NCI-H345 treated with DMSO at 0.1 percent for 48 hours (cell line): ENCODE measurements at regions not wholly inside any gene's neighbourhood (a gene's known extent, or its start where the extent isn't known, plus 50 kb on each side); places are given as distances from the start of the nearest gene placed in this dataset.

Experiments
- DNase-seq: peaks from one replicate; lab custom pipeline; 2025; ENCODE audit not compliant: unreplicated experiment; lab: John Stamatoyannopoulos, UW

DNA sequence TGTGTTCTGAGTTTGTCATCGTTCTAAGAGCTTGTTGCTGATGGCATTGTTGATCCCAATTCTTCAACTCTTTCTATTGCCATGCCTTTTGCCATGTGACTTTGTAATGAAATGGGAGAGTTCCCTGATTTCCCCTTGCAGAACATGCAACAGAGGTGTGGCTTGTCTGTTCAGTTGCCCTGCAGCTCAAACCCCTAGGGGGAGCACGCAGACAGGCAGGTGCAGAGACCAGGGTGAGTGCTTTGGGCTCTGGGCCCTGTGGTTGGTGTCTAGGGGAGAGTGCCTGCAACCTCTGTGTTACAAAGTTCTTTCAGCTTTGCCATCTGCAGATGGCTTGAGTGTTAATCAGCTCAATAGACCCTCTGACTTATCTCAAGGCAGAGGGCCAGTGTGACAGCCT lies 332.7 kb downstream of the MID1IP1 start:
- no peak for DNase-seq

- no peak for DNase-seq
These were observed 336.2 kb downstream of the MID1IP1 start for GRCh38 chrX:39137363-39137954.

- no peak for DNase-seq
These were observed 339.3 kb downstream of the MID1IP1 start for GRCh38 chrX:39140581-39140980.

DNA sequence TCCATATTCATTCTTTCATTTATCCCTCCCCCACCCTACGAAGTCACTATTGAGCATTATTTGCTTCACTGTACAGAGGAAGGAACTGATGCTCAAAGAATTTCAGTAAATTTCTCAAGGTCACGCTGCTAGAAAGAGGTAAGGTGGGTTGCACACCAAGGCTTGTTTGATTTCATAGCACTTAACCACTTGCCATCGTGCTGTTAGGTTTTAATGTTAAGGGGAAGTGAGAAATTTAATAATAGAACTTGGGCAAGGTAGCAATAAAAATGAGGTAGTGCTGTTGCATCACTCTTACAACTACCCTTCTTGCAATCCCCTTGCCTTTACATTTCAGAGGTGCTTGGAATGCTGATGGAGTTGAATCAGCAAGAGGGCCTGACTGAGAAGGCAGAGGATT lies 343.1 kb downstream of the MID1IP1 start:
- no peak for DNase-seq

- no peak for DNase-seq
These were observed 343.7 kb downstream of the MID1IP1 start for GRCh38 chrX:39144956-39145355.

DNA sequence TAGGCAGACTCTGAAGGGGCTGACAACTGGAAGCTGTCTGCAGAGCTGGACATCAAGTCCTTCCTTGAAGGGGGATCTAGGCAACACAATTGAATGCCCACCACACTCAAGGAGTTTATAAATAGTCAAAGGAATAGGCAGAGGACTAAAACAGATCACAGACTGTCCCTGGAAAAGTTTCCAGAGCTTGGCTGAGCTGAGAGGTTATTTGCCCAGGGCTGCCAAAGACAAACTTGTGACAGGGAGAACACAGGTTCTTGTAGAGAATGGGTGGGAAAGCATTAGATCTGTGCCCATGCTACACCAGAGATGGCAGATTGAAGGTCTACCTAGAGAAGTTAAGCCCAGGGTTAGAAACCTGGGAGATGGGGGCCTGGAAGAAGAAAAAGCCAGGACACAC lies 344.6 kb downstream of the MID1IP1 start:
- DNase-seq = no peak

DNA sequence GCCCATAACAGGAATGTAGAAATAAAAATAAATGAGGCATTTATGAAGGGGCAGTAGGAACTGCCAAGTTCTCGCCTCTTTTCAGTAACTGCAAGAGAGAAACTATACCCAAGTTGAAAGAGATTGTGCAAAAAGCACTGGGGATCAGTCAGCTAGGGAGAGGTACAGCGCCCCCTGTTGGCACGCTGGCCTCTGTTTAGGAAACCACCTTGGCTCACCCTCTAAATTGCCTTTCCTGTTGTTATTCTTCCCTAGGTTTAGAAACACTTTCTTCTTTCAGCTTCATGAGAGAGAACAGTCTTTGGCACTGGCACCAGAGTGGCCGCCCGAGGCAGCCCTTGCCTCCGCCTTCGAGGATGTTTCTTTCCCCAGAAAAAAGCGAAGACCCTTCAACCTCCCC lies 348.5 kb downstream of the MID1IP1 start:
- no peak for DNase-seq

DNA sequence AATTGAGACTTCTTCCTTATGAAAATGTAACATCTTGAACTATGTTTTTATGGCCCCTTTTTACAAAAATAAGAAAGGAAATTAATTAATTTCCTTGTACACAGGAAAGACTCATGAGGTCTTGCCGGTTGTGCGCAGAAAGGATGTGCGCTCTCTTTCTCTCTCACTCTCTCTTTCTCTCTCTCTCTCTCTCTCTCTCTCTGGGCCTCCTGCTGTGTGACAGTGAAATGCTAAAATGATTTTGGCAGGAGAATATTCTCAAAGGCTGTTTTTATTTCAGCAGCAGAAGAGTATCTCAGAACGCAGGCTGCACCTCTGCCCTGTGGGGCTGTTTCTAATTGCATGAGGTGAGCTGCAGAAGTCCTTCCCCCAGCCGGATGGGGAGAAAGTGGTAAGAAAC lies 349.0 kb downstream of the MID1IP1 start:
- no peak for DNase-seq

- DNase-seq = no peak
These were observed 349.4 kb downstream of the MID1IP1 start for GRCh38 chrX:39150621-39151020.

GRCh38 chrX:39152106-39152649 lies 350.9 kb downstream of the MID1IP1 start:
- peak; percentile 23 for DNase-seq

- DNase-seq = no peak
These were observed 354.8 kb downstream of the MID1IP1 start for GRCh38 chrX:39156051-39156450.

GRCh38 chrX:39157006-39157405 lies 355.7 kb downstream of the MID1IP1 start:
- no peak for DNase-seq

DNA sequence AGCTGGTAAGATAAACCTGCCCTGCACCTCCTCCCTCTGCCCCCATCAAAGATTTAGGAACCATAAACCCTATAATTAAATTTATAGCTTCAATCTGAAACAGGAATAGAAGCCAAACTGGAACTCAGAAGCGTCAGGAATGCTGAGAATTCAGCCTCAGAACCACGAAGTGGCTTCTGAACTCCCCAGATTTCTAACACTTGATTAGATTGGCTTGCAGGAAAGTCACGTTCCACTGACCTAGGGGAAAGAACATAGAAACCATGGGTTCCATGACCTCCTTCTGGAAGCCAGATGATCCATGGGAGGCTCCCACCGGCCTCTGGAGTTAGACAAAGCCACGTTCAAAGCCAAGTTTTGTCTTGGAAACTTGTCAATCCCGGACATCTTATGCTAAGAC lies 356.5 kb downstream of the MID1IP1 start:
- DNase-seq = no peak

DNA sequence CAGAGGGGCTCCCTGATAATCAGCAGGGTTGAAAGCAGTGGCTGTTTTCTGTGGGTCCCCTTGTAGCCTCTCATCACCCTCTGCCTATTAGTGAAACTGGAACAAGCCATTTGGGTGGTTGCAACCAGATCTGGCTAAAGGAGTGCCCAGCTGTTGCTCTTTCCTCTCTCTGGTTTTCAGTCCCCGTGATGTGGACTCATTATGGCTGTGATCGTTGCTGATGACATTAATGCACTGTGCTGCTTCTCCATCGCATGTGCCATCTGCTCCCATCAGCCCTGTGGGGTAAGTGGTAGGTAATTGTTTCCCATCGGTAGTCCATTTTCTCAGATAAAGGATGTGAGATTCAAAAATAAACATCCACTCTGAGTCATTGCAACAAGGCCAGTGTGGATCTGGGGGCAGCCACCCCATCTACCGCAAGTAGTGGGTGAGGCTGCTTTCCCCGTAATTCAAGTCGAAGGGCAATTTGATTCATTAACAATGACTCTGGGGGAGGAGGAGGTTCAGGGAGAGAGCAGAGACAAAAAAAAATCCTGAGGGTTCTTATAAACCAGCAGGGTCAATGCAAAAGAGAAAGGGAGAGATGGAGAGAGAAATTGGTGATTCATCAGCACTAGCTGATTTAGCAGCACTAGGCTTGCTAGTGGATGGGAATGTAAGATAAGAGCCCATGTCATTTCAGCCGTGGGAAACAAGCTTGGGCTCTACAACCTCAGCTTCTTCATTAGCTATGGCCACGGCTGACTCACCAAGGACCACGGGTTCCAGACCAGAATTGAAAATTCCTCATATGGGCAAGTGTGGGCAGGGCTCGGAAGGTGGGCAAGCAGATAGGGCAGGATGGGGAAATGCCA lies 357.8 kb downstream of the MID1IP1 start:
- peak; percentile 32 for DNase-seq

- no peak for DNase-seq
These were observed 358.8 kb downstream of the MID1IP1 start for GRCh38 chrX:39159921-39160507.

DNA sequence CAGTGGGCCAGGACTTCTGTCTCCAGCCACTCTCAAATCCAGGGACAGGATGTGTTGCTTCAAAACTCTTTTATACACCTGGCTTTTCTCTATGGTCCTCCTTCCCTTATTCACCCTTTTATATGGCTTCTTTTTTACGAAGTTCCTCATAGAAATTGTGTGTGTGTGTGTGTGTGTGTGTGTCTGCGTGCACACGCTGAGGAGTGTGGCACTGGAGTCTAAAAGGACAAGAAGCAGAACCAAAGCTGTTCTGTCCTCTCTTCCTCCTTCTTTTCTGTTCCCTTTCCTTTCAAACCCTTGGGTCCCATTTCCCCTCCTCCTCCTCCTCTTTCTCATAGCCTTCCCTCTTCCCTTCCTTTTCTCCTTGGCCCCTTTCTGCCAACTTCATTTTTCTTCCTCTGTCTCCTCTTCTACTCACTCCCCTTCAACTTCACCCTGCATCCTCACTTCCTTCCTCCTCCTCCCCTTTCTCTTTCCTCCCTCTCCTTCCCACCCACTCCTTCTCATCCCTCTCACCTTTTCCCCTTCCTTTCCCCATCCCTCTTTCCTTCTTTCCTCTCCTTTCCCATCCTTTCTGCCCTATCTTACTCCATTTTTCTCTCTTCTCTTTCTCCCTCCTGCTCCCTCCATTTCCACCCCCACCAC lies 360.5 kb downstream of the MID1IP1 start:
- no peak for DNase-seq

- no peak for DNase-seq
These were observed 361.1 kb downstream of the MID1IP1 start for GRCh38 chrX:39162322-39162735.

DNA sequence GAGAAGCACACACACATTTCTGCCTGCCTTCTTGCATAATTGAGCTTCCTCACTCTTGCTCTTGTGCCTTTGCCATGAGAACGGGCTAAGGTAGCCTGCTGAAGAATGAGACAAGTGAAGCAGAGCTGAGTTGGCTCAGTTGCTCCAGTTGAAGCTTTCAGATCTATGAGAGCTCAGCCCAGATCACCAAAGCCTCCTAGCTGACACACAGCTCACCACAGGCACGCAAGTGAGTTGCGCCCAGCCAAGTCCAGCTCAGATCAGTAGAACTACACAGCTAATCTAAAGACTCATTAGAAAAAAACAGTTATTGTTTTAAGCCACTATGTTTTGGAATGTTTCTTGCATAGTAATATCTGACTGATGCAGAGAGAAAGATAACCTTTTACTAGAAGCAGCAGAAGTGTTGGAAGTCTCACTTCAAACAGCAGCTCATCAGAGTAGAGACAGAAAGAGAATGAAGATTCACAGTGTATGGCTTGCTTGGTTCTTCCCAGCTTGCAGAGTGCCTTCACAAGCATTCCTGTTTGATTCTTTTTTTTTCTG lies 362.4 kb downstream of the MID1IP1 start:
- no peak for DNase-seq

GRCh38 chrX:39164212-39164611 lies 363.0 kb downstream of the MID1IP1 start:
- DNase-seq = no peak

DNA sequence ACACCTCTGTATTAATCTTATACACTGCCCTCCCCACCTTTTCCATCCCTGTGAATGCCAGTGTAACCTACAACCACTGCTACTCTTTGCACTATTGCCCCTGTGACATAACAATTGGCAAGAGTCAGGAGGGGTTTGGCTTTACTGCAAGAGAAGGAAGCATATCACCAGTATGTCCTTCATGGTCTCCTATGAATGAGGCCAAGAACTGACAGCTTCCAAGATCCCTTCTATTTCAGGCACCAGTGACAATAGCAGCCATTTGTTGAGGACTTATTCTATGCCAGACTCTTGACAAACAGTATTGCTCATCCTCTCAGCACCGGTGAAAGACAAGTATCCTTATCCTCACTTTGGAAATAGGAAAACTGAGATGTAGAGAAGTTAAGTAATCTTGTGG lies 363.9 kb downstream of the MID1IP1 start:
- no peak for DNase-seq

- DNase-seq = no peak
These were observed 364.5 kb downstream of the MID1IP1 start for GRCh38 chrX:39165773-39166172.
